ENCODE measurements at regions not wholly inside any gene's neighbourhood (a gene's known extent, or its start where the extent isn't known, plus 50 kb on each side); places are given as distances from the start of the nearest gene placed in this dataset.

DNA sequence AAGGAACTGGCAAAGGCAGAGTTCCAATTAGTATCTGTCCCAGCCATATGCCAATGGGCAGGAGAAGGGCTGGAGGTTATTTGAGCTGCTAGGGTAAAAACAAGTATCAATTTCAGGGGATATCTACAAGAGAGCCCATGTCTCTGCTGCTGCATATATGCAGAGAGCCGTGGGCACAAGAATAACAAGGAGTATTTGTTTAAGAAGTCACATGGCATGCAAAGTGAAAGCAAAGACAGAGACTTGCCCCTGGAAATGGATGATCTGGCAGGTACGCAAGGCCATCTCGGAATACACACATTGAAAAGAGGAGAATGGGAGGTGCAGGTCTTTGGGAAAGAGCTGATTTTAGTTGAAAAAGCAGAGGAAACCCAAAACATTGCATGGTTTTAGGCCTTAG, 170.6 kb downstream of the EVA1A start:
- no peak for DNase-seq (ENCODE audit: extremely low spot score)
- Histone ChIP-seq H3K4me3 (no peak overlapping the region), H3K27ac (replicated peaks in 1 of 4) (no peak overlapping the region), H3K9me3 (no peaks in the 10 kb centered on the region), H3K4me1 (no peaks in the 10 kb centered on the region), H3K36me3 (no peaks in the 10 kb centered on the region), H3K27me3 (no peaks in the 10 kb centered on the region)
- 84% methylated on average over 3 of the region's 3 CpGs for WGBS
- intact Hi-C loops (cut with DNase I) = no loop called here
- TF ChIP-seq EP300 (IDR thresholded peaks at IDR 0.05) (no peak), POLR2AphosphoS5 (IDR thresholded peaks at IDR 0.05) (no peak), POLR2A (IDR thresholded peaks at IDR 0.05; ENCODE audit: low read depth) (no peak)
- TF ChIP-seq, protein P1, sequence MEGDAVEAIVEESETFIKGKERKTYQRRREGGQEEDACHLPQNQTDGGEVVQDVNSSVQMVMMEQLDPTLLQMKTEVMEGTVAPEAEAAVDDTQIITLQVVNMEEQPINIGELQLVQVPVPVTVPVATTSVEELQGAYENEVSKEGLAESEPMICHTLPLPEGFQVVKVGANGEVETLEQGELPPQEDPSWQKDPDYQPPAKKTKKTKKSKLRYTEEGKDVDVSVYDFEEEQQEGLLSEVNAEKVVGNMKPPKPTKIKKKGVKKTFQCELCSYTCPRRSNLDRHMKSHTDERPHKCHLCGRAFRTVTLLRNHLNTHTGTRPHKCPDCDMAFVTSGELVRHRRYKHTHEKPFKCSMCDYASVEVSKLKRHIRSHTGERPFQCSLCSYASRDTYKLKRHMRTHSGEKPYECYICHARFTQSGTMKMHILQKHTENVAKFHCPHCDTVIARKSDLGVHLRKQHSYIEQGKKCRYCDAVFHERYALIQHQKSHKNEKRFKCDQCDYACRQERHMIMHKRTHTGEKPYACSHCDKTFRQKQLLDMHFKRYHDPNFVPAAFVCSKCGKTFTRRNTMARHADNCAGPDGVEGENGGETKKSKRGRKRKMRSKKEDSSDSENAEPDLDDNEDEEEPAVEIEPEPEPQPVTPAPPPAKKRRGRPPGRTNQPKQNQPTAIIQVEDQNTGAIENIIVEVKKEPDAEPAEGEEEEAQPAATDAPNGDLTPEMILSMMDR (IDR thresholded peaks at IDR 0.05) = no peak

DNA sequence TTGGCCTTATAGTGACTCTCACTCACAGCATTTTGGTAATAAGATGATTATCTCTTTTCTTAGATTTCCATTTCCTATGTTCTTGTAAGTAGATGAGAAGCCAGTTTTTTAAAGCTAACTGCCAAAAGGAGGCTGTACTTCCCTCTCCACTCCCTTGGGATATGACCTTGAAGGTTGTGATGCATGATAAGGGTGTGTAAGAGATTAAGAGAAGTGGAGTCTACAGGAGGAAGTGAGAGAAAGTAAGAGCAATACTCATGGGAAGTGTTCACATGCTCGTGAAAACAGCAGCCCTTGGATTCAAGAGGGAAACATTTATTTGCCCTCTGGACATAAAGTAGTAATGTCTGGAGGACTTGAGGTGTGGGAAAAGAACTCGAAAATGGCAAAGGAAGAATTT, 171.5 kb downstream of the EVA1A start:
- Histone ChIP-seq H3K27me3 (no peaks in the 10 kb centered on the region), H3K27ac (replicated peaks in 1 of 4) (no peak overlapping the region), H3K4me1 (no peaks in the 10 kb centered on the region), H3K4me3 (no peak overlapping the region), H3K36me3 (no peaks in the 10 kb centered on the region), H3K9me3 (no peaks in the 10 kb centered on the region)
- DNase-seq (ENCODE audit: extremely low spot score) = no peak
- intact Hi-C loops (cut with DNase I) = no loop called here
- WGBS = 72% methylated on average over 2 of the region's 2 CpGs
- no peak for TF ChIP-seq POLR2AphosphoS5 (IDR thresholded peaks at IDR 0.05)
- TF ChIP-seq, protein P1 (IDR thresholded peaks at IDR 0.05) = no peak
- TF ChIP-seq POLR2A (IDR thresholded peaks at IDR 0.05; ENCODE audit: low read depth) = no peak
- TF ChIP-seq EP300 (IDR thresholded peaks at IDR 0.05) = no peak

DNA sequence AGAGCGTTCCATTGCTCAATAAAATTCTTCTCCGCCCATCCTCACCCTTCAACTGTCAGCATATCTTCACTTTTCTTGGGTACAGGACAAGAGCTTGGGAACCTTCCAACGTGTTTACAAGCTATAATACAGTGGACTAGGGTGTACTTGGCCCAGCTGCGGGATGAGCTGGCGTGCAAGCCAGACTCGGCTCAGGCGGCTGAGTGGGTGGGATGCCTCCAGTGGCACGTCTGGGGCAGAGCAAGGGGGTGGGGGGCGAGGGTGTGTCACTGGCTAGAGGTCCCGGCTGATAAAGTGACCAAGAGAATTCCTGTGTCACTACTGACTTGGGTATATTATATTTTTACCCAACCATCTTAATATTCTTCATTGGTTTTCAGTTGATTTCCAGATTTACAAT, 179.7 kb downstream of the EVA1A start:
- no peaks in the 10 kb centered on the region for H3K4me1 ChIP-seq
- no peak overlapping the region for H3K4me3 ChIP-seq
- H3K27ac ChIP-seq (replicated peaks in 1 of 4) = no peak overlapping the region
- intact Hi-C loops (cut with DNase I) = no loop called here
- WGBS = 74% methylated on average over 9 of the region's 10 CpGs
- DNase-seq (ENCODE audit: extremely low spot score) = no peak
- no peaks in the 10 kb centered on the region for H3K9me3 ChIP-seq
- TF ChIP-seq POLR2AphosphoS5 (IDR thresholded peaks at IDR 0.05) = no peak
- no peak for TF ChIP-seq EP300 (IDR thresholded peaks at IDR 0.05)
- no peak for TF ChIP-seq POLR2A (IDR thresholded peaks at IDR 0.05; ENCODE audit: low read depth)
- TF ChIP-seq, protein P1 (IDR thresholded peaks at IDR 0.05) = no peak
- H3K36me3 ChIP-seq = no peaks in the 10 kb centered on the region
- no peaks in the 10 kb centered on the region for H3K27me3 ChIP-seq

DNA sequence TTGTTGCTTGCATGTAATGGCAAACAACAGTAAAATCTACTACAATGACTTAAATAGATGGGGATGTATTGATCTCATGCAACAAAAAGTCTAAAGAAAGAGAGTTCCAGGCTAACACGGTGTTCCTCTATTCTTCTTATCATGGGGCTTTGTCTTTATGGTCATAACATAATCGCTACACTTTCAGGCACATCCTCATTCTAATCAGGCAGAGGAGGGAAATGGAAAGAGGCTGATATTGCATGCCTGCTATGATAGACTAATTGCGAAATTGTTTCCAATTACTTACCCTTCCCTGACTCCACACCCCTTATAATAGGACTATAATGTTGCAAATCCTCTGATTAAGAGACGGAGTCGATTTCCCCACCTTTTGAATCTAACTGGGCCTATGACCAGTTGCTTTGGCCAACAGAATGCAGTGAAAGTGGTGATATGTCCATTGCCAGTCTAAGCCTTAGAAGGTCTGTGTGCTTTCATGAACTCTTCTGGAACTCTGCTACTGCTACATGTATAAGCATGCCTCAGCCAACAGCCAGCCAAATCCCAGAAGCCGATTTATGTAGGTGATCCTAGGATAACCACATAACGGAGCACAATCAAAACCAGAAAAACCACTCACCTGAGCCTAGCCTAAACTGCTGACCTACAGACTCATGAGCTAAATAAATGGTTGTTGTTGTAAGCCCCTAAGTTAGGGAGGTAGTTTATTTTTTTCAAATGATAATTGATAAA, 180.3 kb upstream of the TACR1 start:
- intact Hi-C loops (cut with DNase I) = no loop called here
- Histone ChIP-seq H3K27me3 (no peaks in the 10 kb centered on the region), H3K4me1 (no peaks in the 10 kb centered on the region), H3K27ac (replicated peaks in 1 of 4) (no peak overlapping the region), H3K9me3 (no peaks in the 10 kb centered on the region), H3K36me3 (no peaks in the 10 kb centered on the region), H3K4me3 (no peak overlapping the region)
- no peak for DNase-seq (ENCODE audit: extremely low spot score)
- TF ChIP-seq POLR2AphosphoS5 (IDR thresholded peaks at IDR 0.05) (no peak), POLR2A (IDR thresholded peaks at IDR 0.05; ENCODE audit: low read depth) (no peak), EP300 (IDR thresholded peaks at IDR 0.05) (no peak)
- TF ChIP-seq, protein P1 (IDR thresholded peaks at IDR 0.05) = no peak
- 78% methylated on average over 7 of the region's 7 CpGs for WGBS

All from esophagus muscularis mucosa (tissue), 4 donors.